ENCODE measurements at regions not wholly inside any gene's neighbourhood (a gene's known extent, or its start where the extent isn't known, plus 50 kb on each side); places are given as distances from the start of the nearest gene placed in this dataset.

GRCh38 chr21:23579573-23579972, 2027.7 kb downstream of the MRPL39 start:
- TF ChIP-seq POLR2A (IDR thresholded peaks at IDR 0.05) (no peak), CTCF (IDR thresholded peaks at IDR 0.05) (no peak)
